Lower leg skin (tissue), 4 donors: ENCODE measurements at regions not wholly inside any gene's neighbourhood (a gene's known extent, or its start where the extent isn't known, plus 50 kb on each side); places are given as distances from the start of the nearest gene placed in this dataset.
"Not testable (repeated sequence)": the region's sequence is repeated elsewhere in the genome, so short reads cannot be mapped to it uniquely, and the experiment has no call there.

ENCODE experiments used
- DNase-seq, 2 donors: peaks; one replicate each; pipeline ENCODE4 v3.0.0-alpha.2; 2019; ENCODE audit warnings: low spot score in 2 of 2
- H3K4me3 ChIP-seq: fragments of 200-600 bp; sonication (generic); 2 replicates; pipeline ENCODE4 v1.5.1; 2017; ENCODE audit warnings: mild to moderate bottlenecking, low read depth; ENCODE audit not compliant: poor library complexity, severe bottlenecking
- CTCF ChIP-seq, 3 donors: fragments of 450-650 bp; IDR thresholded peaks; one replicate each; pipeline ENCODE4 v1.5.1; 2016; ENCODE audit warnings: antibody characterized with exemption in 3 of 3, mild to moderate bottlenecking in 3 of 3, moderate library complexity in 2 of 3
- POLR2A ChIP-seq, 2 donors: fragments of 450-650 bp; IDR thresholded peaks; one replicate each; pipeline ENCODE4 v1.6.1; 2016 to 2017; ENCODE audit warnings: antibody characterized with exemption in 2 of 2, mild to moderate bottlenecking in 1 of 2, moderate library complexity in 1 of 2
- WGBS, 2 donors: methylation state at CpG; one replicate each; pipeline ENCODE4 v1.1.5; 2018; 5-methylcytosine and 5-hydroxymethylcytosine counted together
- intact Hi-C: fragments of 100-400 bp; cut with DNase I; formaldehyde crosslinking; loops from one replicate; pipeline ENCODE4 v1.15.0; 2023; ENCODE audit warnings: low total_unique reads

- no peak overlapping the region for H3K4me3 ChIP-seq
- TF ChIP-seq POLR2A (IDR thresholded peaks at IDR 0.05): no peak
- TF ChIP-seq CTCF (IDR thresholded peaks at IDR 0.05): no peak
- no peak for DNase-seq
- intact Hi-C loops: no loop called here
- WGBS, 2 donors: 91 to 95% methylated on average over 4 of the region's 4 CpGs
Observed at GRCh38 chr2:226168496-226169160, 631.0 kb downstream of the IRS1 start.

- intact Hi-C loops: no loop called here
- DNase-seq: no peak
- no peak overlapping the region for H3K4me3 ChIP-seq
- WGBS, 2 donors: 79 to 82% methylated on average over 1 of the region's 1 CpG
- TF ChIP-seq CTCF (IDR thresholded peaks at IDR 0.05) (no peak), POLR2A (IDR thresholded peaks at IDR 0.05) (no peak)
Observed at GRCh38 chr2:226164512-226164911, 635.1 kb downstream of the IRS1 start.

GRCh38 chr2:226160617-226161016 is 639.0 kb downstream of the IRS1 start:
- DNase-seq, intact Hi-C loops, H3K4me3 ChIP-seq: not testable (repeated sequence)
- WGBS, 2 donors: 95 to 96% methylated on average over 4 of the region's 4 CpGs

- DNase-seq: no peak
- 42 to 44% methylated on average over 4 of the region's 4 CpGs for WGBS, 2 donors
- intact Hi-C loops: no loop called here
Observed at GRCh38 chr2:226159875-226160479, 639.6 kb downstream of the IRS1 start.

GRCh38 chr2:226158940-226159339 is 640.7 kb downstream of the IRS1 start:
- DNase-seq: no peak
- intact Hi-C loops: no loop called here
- WGBS, 2 donors: 87 to 92% methylated on average over 2 of the region's 2 CpGs
- TF ChIP-seq POLR2A (IDR thresholded peaks at IDR 0.05): no peak
- no peak for TF ChIP-seq CTCF (IDR thresholded peaks at IDR 0.05)
- no peak overlapping the region for H3K4me3 ChIP-seq

More at GRCh38 chr2:226159875-226160479, 639.6 kb downstream of the IRS1 start:
- TF ChIP-seq POLR2A (IDR thresholded peaks at IDR 0.05): no peak
- no peak for TF ChIP-seq CTCF (IDR thresholded peaks at IDR 0.05)
- H3K4me3 ChIP-seq: no peak overlapping the region

- no peak overlapping the region for H3K4me3 ChIP-seq
- 90 to 92% methylated on average over 1 of the region's 1 CpG for WGBS, 2 donors
- TF ChIP-seq CTCF (IDR thresholded peaks at IDR 0.05) (no peak), POLR2A (IDR thresholded peaks at IDR 0.05) (no peak)
- intact Hi-C loops: no loop called here
- DNase-seq: no peak
Observed at GRCh38 chr2:226158229-226158628, 641.4 kb downstream of the IRS1 start.
